Umbilical cord (tissue), 1 donor: ENCODE measurements at regions not wholly inside any gene's neighbourhood (a gene's known extent, or its start where the extent isn't known, plus 50 kb on each side); places are given as distances from the start of the nearest gene placed in this dataset.
"Not testable (repeated sequence)": the region's sequence is repeated elsewhere in the genome, so short reads cannot be mapped to it uniquely, and the experiment has no call there.

Experiments used
- DNase-seq: peaks from one replicate; pipeline ENCODE4 v3.0.0-alpha.2; 2015; ENCODE audit warnings: low spot score

GRCh38 chr4:82077471-82077995 is 296.3 kb downstream of the HNRNPD start:
- DNase-seq: not testable (repeated sequence)

GRCh38 chr4:82076809-82077208 is 297.0 kb downstream of the HNRNPD start:
- no peak for DNase-seq

GRCh38 chr4:82076359-82076758 is 297.4 kb downstream of the HNRNPD start:
- DNase-seq: no peak

GRCh38 chr4:82071951-82072350 is 301.8 kb downstream of the HNRNPD start:
- no peak for DNase-seq

- no peak for DNase-seq
Measured at GRCh38 chr4:82069883-82070638, 303.7 kb downstream of the HNRNPD start.

- no peak for DNase-seq
Measured at GRCh38 chr4:82063017-82063416, 310.8 kb downstream of the HNRNPD start.

GRCh38 chr4:82057990-82058544 is 315.7 kb downstream of the HNRNPD start:
- DNase-seq: no peak

GRCh38 chr4:82055156-82055555 is 318.6 kb downstream of the HNRNPD start:
- DNase-seq: no peak

- no peak for DNase-seq
Measured at GRCh38 chr4:82053396-82053795, 320.4 kb downstream of the HNRNPD start.

GRCh38 chr4:82050796-82051195 is 323.0 kb downstream of the HNRNPD start:
- DNase-seq: peak; percentile 5

GRCh38 chr4:82049294-82049693 is 324.5 kb downstream of the HNRNPD start:
- no peak for DNase-seq

GRCh38 chr4:82047731-82048130 is 326.1 kb downstream of the HNRNPD start:
- DNase-seq: no peak

- DNase-seq: no peak
Measured at GRCh38 chr4:82046796-82047195, 327.0 kb downstream of the HNRNPD start.

GRCh38 chr4:82045267-82045666 is 328.5 kb downstream of the HNRNPD start:
- DNase-seq: no peak

GRCh38 chr4:82044141-82044993 is 329.4 kb downstream of the HNRNPD start:
- peak; percentile 48 for DNase-seq

GRCh38 chr4:82043809-82044137 is 330.0 kb downstream of the HNRNPD start:
- no peak for DNase-seq

- no peak for DNase-seq
Measured at GRCh38 chr4:82043081-82043808, 330.5 kb downstream of the HNRNPD start.

- no peak for DNase-seq
Measured at GRCh38 chr4:82042042-82042441, 331.7 kb downstream of the HNRNPD start.

GRCh38 chr4:82038936-82039335 is 334.9 kb downstream of the HNRNPD start:
- DNase-seq: no peak

GRCh38 chr4:82036181-82036580 is 337.6 kb downstream of the HNRNPD start:
- DNase-seq: no peak

GRCh38 chr4:82034878-82035277 is 338.9 kb downstream of the HNRNPD start:
- no peak for DNase-seq

- DNase-seq: no peak
Measured at GRCh38 chr4:82033862-82034261, 339.9 kb downstream of the HNRNPD start.
